ENCODE measurements at regions not wholly inside any gene's neighbourhood (a gene's known extent, or its start where the extent isn't known, plus 50 kb on each side); places are given as distances from the start of the nearest gene placed in this dataset.

GRCh38 chr13:111414341-111414740, 93.9 kb downstream of the TEX29 start:
- TF ChIP-seq CTCF (IDR thresholded peaks at IDR 0.05) (no peak), POLR2A (IDR thresholded peaks at IDR 0.05) (no peak), EP300 (IDR thresholded peaks at IDR 0.05) (no peak)

Data from sigmoid colon (tissue), 4 donors.